ENCODE measurements at regions not wholly inside any gene's neighbourhood (a gene's known extent, or its start where the extent isn't known, plus 50 kb on each side); places are given as distances from the start of the nearest gene placed in this dataset.

GRCh38 chr5:2166306-2166978 lies 283.7 kb upstream of the IRX4 start:
- H3K79me2 ChIP-seq (ENCODE audit: insufficient read depth, low read length): no peaks in the 10 kb centered on the region
- H3K27me3 ChIP-seq (ENCODE audit: low read length): no peaks in the 10 kb centered on the region
- no peaks in the 10 kb centered on the region for H3K9me2 ChIP-seq (replicated peaks; ENCODE audit: insufficient read depth, low read length)
- no peak overlapping the region for H3K4me2 ChIP-seq (ENCODE audit: low read depth, low read length, poor library complexity, severe bottlenecking)
- H3F3A ChIP-seq (ENCODE audit: insufficient read depth): no peaks in the 10 kb centered on the region
- no peak overlapping the region for H3K9ac ChIP-seq (ENCODE audit: low read length)
- no peak overlapping the region for H3K4me3 ChIP-seq (ENCODE audit: insufficient read depth, low read length, poor library complexity, severe bottlenecking)
- no peaks in the 10 kb centered on the region for H3K36me3 ChIP-seq (ENCODE audit: low read length)
- no peaks in the 10 kb centered on the region for H3K9me3 ChIP-seq (ENCODE audit: insufficient read depth, low read length)
- no peak overlapping the region for H3K27ac ChIP-seq (ENCODE audit: low read depth, low read length)
- TF ChIP-seq CTCF (IDR thresholded peaks at IDR 0.05; ENCODE audit: insufficient read depth, low read length, poor library complexity, severe bottlenecking) (no peak), EZH2phosphoT487 (conservative IDR thresholded peaks at IDR 0.05; ENCODE audit: low read length) (no peak)
- no peak overlapping the region for H2AFZ ChIP-seq (ENCODE audit: low read depth, low read length, severe bottlenecking)
- no peaks in the 10 kb centered on the region for H4K20me1 ChIP-seq (ENCODE audit: low read depth, low read length)

- Histone ChIP-seq H3K9me2 (replicated peaks; ENCODE audit: insufficient read depth, low read length) (no peaks in the 10 kb centered on the region), H3K27me3 (ENCODE audit: low read length) (no peaks in the 10 kb centered on the region), H3K27ac (ENCODE audit: low read depth, low read length) (no peak overlapping the region), H3K79me2 (ENCODE audit: insufficient read depth, low read length) (no peaks in the 10 kb centered on the region), H3F3A (ENCODE audit: insufficient read depth) (no peaks in the 10 kb centered on the region), H3K4me2 (ENCODE audit: low read depth, low read length, poor library complexity, severe bottlenecking) (no peak overlapping the region), H3K9me3 (ENCODE audit: insufficient read depth, low read length) (no peaks in the 10 kb centered on the region), H3K4me3 (ENCODE audit: insufficient read depth, low read length, poor library complexity, severe bottlenecking) (no peak overlapping the region), H3K9ac (ENCODE audit: low read length) (no peak overlapping the region), H3K36me3 (ENCODE audit: low read length) (no peaks in the 10 kb centered on the region), H2AFZ (ENCODE audit: low read depth, low read length, severe bottlenecking) (no peak overlapping the region), H4K20me1 (ENCODE audit: low read depth, low read length) (no peaks in the 10 kb centered on the region)
- TF ChIP-seq CTCF (IDR thresholded peaks at IDR 0.05; ENCODE audit: insufficient read depth, low read length, poor library complexity, severe bottlenecking): no peak
- TF ChIP-seq EZH2phosphoT487 (conservative IDR thresholded peaks at IDR 0.05; ENCODE audit: low read length): no peak
Observed at GRCh38 chr5:2165615-2166305, 283.0 kb upstream of the IRX4 start.

- H3K9ac ChIP-seq (ENCODE audit: low read length): no peak overlapping the region
- H3K79me2 ChIP-seq (ENCODE audit: insufficient read depth, low read length): no peaks in the 10 kb centered on the region
- H4K20me1 ChIP-seq (ENCODE audit: low read depth, low read length): no peaks in the 10 kb centered on the region
- no peaks in the 10 kb centered on the region for H3K27me3 ChIP-seq (ENCODE audit: low read length)
- no peak overlapping the region for H3K27ac ChIP-seq (ENCODE audit: low read depth, low read length)
- H3K9me2 ChIP-seq (replicated peaks; ENCODE audit: insufficient read depth, low read length): no peaks in the 10 kb centered on the region
- no peak overlapping the region for H3K4me2 ChIP-seq (ENCODE audit: low read depth, low read length, poor library complexity, severe bottlenecking)
- no peaks in the 10 kb centered on the region for H3K36me3 ChIP-seq (ENCODE audit: low read length)
- no peak overlapping the region for H2AFZ ChIP-seq (ENCODE audit: low read depth, low read length, severe bottlenecking)
- no peaks in the 10 kb centered on the region for H3F3A ChIP-seq (ENCODE audit: insufficient read depth)
- no peak for TF ChIP-seq EZH2phosphoT487 (conservative IDR thresholded peaks at IDR 0.05; ENCODE audit: low read length)
- H3K4me3 ChIP-seq (ENCODE audit: insufficient read depth, low read length, poor library complexity, severe bottlenecking): no peak overlapping the region
- H3K9me3 ChIP-seq (ENCODE audit: insufficient read depth, low read length): no peaks in the 10 kb centered on the region
Observed at GRCh38 chr5:2165203-2165602, 282.5 kb upstream of the IRX4 start.

- Histone ChIP-seq H4K20me1 (ENCODE audit: low read depth, low read length) (no peaks in the 10 kb centered on the region), H3F3A (ENCODE audit: insufficient read depth) (no peaks in the 10 kb centered on the region), H3K9ac (ENCODE audit: low read length) (no peak overlapping the region), H3K27ac (ENCODE audit: low read depth, low read length) (no peak overlapping the region), H3K27me3 (ENCODE audit: low read length) (no peaks in the 10 kb centered on the region), H3K4me3 (ENCODE audit: insufficient read depth, low read length, poor library complexity, severe bottlenecking) (no peak overlapping the region), H3K36me3 (ENCODE audit: low read length) (no peaks in the 10 kb centered on the region), H3K9me2 (replicated peaks; ENCODE audit: insufficient read depth, low read length) (no peaks in the 10 kb centered on the region), H3K9me3 (ENCODE audit: insufficient read depth, low read length) (no peaks in the 10 kb centered on the region), H3K4me2 (ENCODE audit: low read depth, low read length, poor library complexity, severe bottlenecking) (no peak overlapping the region), H3K79me2 (ENCODE audit: insufficient read depth, low read length) (no peaks in the 10 kb centered on the region), H2AFZ (ENCODE audit: low read depth, low read length, severe bottlenecking) (no peak overlapping the region)
- TF ChIP-seq EZH2phosphoT487 (conservative IDR thresholded peaks at IDR 0.05; ENCODE audit: low read length) (no peak), CTCF (IDR thresholded peaks at IDR 0.05; ENCODE audit: insufficient read depth, low read length, poor library complexity, severe bottlenecking) (no peak)
Observed at GRCh38 chr5:2164586-2164985, 281.9 kb upstream of the IRX4 start.
